LNCaP clone FGC (cell line): ENCODE measurements at regions not wholly inside any gene's neighbourhood (a gene's known extent, or its start where the extent isn't known, plus 50 kb on each side); places are given as distances from the start of the nearest gene placed in this dataset.

Experiments
- DNase-seq: peaks from one replicate; pipeline ENCODE4 v3.0.0-alpha.2; 2011; ENCODE audit warnings: low read depth
- H3K4me3 ChIP-seq: 2 replicates; pipeline ENCODE4 v1.5.1; 2011; ENCODE audit warnings: mild to moderate bottlenecking, low read depth, low read length, control low read depth
- CTCF ChIP-seq: IDR thresholded peaks from 2 replicates; pipeline ENCODE4 v1.5.1; 2012; ENCODE audit warnings: mild to moderate bottlenecking; ENCODE audit not compliant: control insufficient read depth, insufficient read depth; ENCODE audit errors: extremely low read depth

DNA sequence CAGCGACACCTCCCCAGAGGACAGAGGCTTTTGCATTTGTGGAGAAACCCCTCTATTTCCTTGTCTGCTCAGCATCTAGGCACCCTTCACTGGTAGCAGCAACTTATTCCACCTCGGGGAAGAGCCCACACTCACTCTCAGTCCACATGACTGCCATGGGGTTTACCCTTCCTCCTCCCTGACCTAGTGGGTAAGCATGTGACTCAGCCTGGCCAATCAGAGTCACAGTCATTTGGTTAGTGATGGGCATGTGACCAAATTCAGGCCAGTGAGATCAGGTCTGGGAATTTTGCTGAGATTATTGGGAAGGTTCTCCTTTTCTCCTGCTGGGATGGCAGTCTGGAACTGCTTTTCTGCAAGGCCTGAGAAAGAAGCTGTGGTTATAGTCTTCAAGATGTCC, 145.7 kb upstream of the PHACTR3 start:
- H3K4me3 ChIP-seq, result no peak overlapping the region
- no peak for TF ChIP-seq CTCF
- DNase-seq, result no peak

- no peak for TF ChIP-seq CTCF
- no peak for DNase-seq
- no peak overlapping the region for H3K4me3 ChIP-seq
Measured at GRCh38 chr20:59459586-59459985, 144.8 kb upstream of the PHACTR3 start.

- no peak overlapping the region for H3K4me3 ChIP-seq
- DNase-seq, result no peak
- no peak for TF ChIP-seq CTCF
Measured at GRCh38 chr20:59460352-59460751, 144.0 kb upstream of the PHACTR3 start.

DNA sequence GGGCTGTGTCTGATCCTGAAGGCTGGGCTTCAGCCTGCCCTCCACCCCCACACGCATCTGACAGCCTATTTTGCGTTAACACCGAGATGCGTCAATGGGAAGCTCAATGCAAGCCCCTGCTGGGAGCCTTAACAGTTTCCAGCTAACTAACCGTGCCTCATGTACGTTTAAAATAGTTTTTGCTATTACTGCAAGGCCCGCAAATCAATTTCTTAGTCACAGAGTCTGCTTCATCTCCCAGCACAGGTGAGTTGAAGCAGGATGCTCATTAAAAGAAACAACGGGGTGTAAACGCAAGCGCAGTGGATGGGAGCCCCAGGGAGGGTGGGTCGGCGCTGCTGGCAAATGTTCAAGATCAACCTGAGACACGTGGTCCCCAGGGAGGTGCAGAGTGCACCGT, 142.8 kb upstream of the PHACTR3 start:
- no peak for DNase-seq
- no peak overlapping the region for H3K4me3 ChIP-seq
- TF ChIP-seq CTCF, result no peak

GRCh38 chr20:59462249-59462648, 142.1 kb upstream of the PHACTR3 start:
- DNase-seq, result no peak
- no peak for TF ChIP-seq CTCF
- no peak overlapping the region for H3K4me3 ChIP-seq

DNA sequence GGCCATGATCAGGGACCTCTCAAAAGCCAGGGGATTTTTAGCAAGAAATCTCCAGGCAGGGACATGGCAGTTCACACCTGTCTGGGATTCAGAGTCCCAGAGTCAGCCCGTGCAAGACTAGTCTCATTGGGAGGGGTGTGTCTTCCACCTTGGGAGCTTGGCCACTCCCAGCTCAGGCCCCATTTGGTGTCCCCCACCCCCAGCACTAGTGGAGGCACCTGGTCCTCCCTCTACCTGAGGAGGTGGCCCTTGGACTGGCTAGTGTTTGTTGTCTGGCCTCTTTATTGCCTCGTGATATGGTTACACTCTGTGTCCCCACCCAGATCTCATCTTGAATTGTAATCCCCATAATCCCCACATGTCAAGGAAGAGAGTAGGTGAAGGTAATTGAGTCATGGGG, 140.8 kb upstream of the PHACTR3 start:
- no peak for DNase-seq
- no peak overlapping the region for H3K4me3 ChIP-seq
- no peak for TF ChIP-seq CTCF

GRCh38 chr20:59466107-59466815, 138.1 kb upstream of the PHACTR3 start:
- no peak for DNase-seq
- no peak for TF ChIP-seq CTCF
- H3K4me3 ChIP-seq, result no peak overlapping the region
